ENCODE measurements at regions not wholly inside any gene's neighbourhood (a gene's known extent, or its start where the extent isn't known, plus 50 kb on each side); places are given as distances from the start of the nearest gene placed in this dataset.

DNA sequence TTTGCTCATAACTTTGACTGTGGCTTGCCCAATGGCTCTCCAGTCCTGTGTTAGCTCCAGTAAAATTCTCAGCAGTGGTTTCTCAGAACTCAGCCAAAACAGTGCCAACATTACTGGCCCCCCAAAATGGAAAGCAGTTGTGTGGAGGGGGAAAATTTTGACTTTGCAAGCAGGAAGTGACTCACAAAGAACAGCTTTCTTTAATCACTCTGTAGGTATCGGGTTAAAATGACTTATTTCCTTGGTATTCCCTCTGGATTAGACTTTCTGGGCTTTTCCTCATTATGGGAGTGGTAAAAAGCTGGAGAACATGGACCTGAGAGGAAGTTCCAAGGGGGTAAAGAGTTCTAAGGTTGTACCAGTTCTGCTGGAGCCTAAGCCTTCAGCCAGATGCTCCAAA is 175.7 kb upstream of the RND3 start:
- DNase-seq (ENCODE audit: low spot score), result peak; percentile 51

DNA sequence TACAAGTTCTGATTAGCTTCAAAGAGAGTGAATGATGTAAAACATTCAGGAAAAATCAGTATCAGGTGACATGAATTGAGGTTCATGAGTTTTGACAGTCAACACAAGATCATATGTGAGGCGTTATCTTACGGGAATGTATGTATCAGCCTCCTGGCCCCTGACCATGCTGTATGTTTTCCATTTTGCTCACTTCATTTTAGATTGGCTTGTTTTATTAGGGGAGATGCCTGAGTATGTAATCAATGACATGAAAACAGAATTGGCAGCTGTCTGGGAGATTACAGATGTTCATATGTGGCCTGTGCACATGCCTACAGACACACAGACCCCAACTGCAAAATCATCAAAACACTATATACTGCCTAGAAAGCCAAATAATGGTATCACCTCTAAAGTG is 168.5 kb upstream of the RND3 start:
- DNase-seq (ENCODE audit: low spot score), result no peak

DNA sequence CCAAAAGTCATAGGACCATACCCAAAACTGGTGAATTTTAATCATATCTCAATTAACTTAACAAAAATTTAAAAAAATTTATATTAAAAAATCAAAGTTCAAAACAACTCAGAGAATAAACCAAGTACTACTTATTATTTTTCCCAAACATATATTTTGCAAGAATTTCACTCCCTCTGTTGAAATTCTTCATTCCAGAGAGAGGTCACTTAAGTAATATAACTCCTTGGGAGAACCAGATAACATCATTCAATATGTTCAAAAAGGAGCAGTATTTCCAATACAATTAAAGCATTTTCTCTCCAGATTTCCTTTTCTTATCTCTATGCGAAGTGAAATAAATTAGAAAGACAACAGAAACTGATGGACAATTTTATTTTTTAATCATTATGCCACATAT is 165.9 kb upstream of the RND3 start:
- no peak for DNase-seq (ENCODE audit: low spot score)

DNA sequence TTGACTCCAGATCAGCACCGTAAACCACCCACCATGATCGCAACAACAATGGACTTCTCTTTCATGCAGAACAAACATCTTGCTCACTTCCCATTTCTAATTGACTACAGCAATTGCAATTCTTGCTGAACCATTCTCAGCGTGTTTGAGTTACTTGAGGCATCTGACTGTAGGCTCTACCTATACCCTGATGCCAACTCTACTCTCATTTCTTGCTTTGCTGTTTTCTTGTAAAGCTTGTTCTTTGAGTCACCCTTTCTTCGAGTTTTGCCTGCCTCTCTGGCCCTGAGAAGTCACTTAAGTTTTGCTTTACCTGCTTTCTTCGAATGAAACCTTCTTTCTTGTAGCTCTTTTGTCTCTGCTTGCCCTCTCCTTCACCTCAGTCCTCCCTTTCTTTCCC is 160.5 kb upstream of the RND3 start:
- DNase-seq (ENCODE audit: low spot score), result no peak

DNA sequence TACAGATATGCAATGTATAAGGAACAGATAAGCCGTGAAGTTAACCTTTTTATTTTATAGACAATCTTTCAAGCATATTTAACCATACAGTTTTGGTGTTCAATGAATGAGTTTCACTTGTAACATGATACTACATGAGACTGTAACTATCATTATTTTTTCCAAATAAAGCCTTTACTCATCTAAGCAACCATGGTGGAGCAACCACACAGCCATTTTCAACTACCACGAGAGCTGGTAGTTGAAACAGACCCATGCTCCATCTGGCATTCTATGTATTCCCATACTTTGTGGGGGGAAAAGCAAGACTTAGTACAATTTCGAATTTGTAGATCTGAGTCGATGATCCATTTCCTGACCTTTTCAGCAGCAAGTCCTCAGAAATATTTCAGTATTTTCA is 159.3 kb upstream of the RND3 start:
- no peak for DNase-seq (ENCODE audit: low spot score)

DNA sequence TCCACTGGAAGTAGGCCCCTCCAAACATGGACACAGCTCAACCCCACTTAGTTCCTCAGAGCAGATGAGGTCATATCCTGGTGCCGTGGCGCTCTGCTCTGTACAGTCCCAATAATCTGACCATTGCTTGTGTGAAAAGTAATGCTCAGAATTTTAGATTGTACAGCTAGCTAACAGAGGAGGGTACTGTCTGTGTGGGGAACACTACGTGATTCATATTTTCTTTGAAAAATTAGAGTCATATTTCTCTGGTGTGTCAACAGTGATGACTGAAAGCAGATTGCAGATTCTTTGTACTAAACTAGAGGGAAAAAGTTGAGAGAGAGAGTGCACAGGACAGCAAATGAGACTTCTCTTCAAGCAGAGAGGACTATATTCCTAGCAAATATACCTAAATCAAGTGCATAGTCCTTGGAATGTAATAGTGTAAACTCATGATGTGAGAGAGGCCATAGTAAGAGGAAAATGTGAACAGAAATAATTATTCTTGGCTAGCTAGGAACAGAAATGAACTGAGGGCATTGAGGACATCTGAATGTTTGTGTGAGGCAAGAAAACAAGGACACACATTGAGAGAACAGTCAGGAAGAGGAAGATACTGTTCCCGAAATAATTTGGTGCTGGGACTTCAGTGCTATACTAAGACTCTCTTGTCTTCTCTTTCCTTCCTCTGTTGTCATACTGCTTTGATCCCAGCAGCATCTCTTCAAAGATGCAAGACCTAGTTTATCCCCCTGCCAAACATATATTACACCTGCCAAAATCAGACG is 157.0 kb upstream of the RND3 start:
- DNase-seq (ENCODE audit: low spot score), result peak; percentile 9

DNA sequence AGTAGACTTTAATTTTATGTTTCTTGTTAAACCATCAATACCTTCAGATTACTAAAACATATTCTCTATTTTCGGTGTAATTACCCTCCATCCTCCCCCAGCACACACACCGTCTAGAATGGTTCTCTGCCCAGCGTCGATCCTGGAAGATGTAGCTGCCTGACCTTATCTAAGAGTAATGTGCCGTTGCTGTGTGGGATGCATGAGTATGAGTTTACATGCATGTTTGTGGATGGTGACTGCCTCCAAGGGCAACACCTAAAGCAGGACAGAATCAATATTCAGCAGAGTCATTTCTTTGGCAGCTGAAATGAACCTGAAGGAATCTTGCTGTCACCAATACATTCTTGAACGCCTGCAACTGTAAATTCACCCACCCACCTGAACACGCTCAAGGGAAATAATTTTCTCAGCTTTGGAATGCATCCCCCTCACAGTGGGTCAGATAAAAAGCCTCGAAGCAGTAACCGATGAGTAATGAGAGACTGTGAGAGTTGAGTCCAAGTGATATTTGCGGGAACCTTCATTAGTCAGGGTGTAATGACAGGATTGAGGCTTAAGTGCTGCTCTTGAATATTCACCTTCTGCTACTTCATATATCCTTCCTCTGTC is 155.8 kb upstream of the RND3 start:
- DNase-seq (ENCODE audit: low spot score), result no peak

DNA sequence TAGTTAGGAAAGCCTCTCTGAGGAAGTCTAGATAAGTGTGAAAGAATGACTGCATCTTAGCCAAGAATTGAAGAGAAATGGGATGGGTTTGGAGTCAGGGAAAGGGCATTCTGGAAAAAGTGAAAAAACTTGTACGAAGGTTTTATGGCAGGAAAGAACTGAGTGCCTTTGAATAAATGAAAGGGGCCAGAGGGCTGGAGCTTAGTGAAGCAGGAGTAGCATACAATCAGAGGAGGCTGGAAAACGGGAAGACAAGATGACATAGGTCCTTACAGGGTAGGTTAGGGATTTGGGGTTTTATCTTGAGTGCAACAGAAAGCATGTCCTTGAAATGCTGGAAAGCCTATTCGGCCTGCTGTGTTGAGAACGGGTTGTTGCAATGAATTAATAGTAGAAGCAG is 152.6 kb upstream of the RND3 start:
- DNase-seq (ENCODE audit: low spot score), result no peak

DNA sequence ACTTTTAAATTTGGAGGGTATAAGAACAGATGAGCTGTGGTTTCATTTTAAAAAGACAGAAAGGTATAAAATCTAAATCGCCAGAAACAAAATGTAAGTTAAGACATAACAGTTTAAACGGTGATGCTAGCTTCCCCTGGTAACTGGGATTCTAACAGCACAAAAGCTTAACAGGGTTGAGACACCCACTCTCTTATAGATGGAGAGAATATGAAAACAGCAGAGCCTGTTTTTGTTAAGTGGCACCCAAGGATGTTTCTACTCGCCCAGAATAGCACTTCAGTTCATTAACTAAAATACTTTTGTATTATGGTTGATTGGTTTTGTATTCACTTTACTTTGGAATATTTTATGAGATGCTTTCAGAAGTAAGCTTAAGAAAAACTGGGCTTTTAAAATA is 151.9 kb upstream of the RND3 start:
- no peak for DNase-seq (ENCODE audit: low spot score)

DNA sequence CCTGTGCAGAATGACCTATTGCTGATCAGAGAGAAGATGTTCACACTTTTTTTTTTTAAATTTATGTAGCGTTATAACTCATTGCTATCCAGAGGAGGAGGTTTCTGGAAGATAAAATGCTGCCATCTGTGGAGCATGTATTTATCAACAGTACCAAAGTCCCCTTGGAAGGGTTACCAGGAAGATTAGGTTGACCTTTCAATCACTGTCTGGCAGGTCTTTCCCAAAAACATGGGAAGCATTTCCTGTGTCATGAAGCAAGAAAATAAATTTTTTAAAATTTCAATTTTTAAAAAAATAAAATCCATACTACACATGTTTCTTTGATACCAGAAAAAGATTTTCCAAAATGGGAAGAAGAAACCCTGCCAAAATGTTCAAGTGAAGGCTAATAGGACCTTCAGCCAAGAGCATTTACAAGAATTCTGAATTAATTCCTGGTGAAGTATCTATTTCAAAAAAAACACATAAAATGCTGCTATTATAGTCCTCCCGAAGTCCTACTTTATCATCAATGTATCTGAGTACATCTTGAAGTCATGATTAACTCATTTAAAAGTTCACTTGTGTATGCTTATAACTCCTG is 143.9 kb upstream of the RND3 start:
- DNase-seq (ENCODE audit: low spot score), result no peak

DNA sequence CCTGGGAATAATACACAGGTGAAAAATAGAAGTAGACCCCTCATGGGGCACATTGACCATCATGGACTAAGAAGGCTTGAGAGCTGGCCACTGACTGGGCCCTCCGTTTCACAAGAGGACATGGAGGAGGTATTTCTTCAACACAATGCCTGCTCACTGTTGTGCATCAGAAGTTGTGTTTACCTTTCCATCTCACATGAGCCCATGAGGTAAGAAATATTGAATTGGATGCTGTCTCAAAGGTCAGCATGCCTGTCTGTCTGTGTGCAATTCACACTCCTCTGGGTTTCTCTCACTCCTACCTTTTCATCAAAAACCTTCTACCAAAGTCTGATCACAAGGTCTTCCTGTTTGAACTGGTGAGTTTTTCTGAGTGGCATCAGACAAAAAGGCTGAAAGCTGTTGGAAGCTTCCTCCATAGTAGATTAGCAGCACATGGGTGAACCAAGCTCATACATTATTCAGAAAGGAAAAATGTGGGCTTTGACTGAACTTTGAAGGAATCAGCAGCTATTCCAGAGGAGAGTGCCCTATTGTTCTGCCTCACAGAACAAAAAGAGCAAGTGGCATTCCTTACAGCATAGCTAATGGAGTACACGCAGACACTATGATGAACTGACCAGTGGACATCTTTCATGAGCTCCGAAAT is 143.2 kb upstream of the RND3 start:
- no peak for DNase-seq (ENCODE audit: low spot score)

DNA sequence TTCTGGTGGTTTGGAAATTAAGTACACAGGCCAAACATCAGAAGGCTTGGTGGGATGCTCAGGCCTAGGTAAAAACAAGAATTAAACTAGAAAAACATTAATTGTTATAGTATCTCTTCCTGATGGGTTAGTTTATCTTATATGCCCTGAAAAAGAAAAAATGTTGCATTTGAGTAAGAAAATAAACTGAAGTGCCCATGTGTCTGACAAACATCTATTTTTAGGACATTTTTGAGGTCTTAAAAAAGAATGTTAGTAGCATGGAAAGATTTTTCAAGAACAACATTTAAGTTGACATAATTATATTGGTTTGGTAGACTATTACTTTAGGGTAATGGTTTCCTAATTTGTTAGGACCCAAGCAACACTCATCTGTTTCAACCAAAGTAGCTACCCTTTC is 140.1 kb upstream of the RND3 start:
- DNase-seq (ENCODE audit: low spot score), result no peak

DNA sequence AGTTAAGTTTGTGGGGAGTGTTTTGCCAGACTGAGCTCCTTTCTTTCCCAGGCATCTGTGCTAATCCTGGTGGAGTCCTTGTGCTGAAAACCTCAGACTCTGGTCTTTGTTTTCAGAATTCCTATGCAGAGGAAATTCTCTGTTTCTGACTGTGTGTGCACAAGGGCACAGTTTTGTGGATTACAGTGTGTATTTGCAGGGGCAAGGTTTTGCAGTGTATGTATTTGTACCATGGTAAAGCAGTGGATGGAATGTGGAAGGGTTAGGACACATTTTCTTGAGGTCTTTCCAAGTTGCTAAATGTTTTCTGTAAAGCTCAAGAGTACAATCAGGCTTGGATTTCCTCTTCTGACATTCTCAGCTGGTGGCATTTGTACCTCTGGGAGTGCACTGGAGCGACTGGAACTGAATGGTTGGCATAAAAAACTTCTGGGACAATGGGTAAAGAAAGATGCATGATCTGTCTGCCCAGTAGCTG is 139.5 kb upstream of the RND3 start:
- no peak for DNase-seq (ENCODE audit: low spot score)

DNA sequence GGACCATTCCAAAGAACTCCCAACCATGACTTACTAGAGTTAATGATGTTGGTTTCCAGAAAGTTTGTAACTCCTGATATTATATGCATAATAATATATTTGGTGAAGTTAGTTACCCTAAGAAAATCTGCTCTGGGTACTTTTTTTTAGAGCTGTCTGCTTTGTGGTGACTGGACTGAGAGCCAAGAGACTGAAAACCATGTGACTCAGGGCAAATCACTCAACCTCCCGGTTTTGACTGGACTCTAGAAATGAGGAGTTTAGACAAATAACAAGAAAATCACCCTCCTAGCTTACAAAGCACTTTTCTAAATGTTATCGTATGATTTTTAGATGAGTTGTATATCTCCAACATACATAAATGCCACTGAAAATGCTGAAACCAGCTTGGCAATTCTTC is 138.3 kb upstream of the RND3 start:
- no peak for DNase-seq (ENCODE audit: low spot score)

DNA sequence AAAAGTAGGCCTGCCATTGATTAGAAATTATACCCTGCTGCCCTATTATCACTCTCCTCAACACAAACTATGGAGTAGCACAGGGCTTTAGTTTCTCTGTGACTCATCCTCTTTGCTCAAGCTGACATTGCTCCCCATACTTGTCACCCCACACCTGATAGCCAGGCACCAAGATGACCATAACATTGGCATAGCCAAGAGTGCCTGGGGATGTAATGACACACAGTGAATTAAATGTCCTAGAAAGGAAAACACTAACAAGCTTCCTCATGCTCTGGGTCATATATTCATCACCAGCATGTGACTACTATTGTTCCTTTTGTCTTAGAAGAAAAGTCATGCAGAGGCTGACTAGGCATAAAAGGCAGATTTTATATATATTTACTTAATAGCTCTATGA is 137.8 kb upstream of the RND3 start:
- DNase-seq (ENCODE audit: low spot score), result peak; percentile 54

DNA sequence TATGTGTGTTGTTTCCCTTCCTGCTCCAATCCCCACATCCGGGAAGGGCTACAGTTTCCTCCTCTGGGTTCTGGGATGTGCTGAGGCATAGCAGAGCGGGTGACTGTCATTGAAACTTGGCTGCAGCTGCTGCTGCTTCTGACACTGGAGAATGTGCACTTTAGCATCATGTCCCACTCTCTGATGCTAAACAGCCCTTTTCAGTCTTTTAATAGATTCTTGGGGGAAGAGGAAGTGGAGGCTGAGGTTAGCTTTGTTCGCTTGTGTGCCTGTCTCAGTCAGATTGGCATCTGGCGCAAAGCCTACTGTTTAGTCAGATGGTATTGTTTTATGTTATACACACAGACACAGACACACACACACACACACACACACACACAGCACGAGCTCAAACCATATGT is 136.5 kb upstream of the RND3 start:
- no peak for DNase-seq (ENCODE audit: low spot score)

DNA sequence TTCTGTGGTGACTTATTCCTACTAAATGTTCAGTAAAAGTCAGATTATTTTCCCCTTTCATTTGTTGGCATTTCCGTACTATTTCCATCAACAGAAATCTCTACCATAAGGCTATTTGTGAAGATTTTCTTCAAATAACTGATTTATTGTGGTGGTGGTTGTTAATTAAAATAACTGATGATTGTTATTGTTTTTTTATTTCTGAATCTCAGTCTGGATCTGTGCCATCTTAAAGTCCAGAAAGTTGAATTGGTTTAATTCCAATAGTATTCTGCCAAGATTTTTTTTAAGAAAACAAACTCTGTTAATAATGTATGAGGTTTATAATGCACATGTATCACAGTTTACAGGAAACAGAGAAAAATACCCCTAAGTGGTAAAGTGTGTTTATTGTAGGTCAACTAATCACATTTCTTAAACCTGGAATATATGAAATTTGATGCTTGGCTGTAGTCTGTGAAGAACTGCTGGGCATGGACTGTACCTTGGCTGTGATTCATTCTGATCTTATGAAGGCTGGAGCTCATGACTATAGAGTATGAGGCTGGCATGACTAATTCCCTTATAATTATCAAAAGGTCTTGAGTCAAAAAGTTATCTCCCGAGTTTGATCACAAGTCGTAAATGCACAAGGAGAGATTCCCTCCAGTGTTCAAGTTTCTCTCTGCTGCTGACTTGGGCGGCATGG is 134.2 kb upstream of the RND3 start:
- peak; percentile 79 for DNase-seq (ENCODE audit: low spot score)

DNA sequence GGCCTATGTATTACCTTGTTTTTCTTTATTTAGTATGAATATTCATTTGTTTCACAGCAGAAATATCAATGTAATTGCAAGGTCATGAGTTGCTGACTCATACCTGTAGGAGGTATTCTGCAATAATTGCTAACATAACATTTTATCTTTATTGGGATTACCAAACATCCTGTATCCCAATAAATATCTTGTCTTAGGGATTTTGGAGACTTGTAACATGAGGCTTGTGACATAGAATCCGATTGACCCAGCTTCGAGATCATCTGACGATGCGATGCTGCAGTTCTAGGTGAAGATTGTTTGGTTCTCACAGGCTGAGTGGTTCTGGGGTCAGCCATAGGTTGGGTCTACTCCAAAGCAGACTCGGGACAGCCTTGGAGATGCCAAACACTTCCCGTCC is 133.4 kb upstream of the RND3 start:
- no peak for DNase-seq (ENCODE audit: low spot score)

DNA sequence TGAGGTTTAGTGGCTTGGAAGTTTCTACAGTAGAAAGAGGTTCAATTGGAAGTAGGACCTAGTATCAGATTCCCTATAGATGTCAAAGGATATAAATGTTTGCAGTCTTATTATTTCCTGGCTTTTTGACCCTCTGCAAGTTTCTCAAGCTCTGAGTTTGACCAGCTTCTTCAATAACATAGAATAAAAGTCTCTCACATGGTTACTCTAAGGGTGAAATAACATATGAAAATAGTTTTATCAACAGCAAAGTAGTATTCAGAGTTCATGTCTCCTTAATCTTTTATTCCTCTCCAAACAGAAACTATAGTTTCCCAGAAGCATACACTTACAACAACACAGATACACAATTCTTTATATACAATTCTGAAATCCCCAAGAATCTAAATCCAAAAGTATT is 132.9 kb upstream of the RND3 start:
- no peak for DNase-seq (ENCODE audit: low spot score)

DNA sequence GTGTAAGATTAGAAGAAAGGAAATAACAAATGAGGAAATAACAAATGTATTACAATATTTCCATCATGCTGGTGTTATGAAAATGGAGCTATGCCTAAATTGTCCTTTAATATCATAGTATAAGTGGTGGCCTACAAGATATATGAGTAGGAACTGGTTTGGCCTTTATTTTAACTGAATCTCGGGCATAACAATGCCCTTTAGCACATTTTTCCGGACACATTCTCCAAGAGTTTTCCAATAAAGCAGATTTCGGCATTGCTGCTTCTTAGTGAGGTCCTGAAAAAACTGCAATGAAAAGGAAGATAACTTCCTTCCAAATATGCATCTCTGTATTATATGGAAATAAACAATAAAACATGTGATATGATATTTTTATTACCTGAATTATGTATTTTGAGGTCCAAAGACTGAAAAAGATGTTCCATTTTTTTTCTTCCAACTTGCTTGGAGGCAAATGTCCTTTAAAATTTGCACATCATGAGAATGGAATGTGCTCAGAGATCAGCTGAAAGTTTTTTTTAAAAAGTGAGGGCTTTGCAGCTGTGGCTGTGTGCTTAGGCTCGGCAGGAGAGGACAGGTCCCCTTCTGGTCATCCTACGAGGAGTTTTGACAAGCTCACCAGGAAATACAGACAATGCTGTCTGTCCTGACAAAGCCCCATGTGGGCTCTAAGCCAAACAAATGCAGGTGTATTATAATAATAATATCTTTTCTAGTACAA is 132.3 kb upstream of the RND3 start:
- DNase-seq (ENCODE audit: low spot score), result no peak

DNA sequence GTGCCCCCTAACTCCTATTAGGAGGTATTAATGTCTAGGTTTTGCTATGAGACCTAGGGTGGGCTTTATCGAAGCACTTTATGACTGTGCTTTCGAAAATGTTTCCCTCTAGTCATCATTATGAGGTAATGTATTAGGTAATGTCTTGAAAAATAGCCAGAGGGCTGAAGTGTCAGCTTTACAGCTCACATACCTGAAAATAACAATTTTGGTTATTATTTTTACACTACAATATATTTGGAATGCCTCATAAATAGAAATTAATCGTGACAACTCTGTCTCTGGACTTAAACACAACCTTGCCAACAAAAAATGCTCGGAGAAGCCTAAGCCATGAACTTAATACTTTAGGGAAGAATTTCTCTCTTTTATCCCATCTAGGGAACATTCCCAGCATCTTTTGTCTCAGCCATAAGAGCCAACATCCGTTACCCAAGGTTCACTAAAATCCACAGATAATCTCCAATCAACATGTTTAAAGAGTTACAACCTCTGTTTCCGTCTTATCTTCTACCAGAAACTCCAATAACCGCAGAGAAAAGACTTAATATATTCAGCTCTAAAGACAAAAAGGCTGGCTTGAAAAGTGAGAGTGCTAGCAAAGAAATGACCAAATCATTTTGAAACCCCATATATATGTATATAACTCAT is 130.9 kb upstream of the RND3 start:
- DNase-seq (ENCODE audit: low spot score), result no peak

Measured in RKO (cell line).